ENCODE measurements at regions not wholly inside any gene's neighbourhood (a gene's known extent, or its start where the extent isn't known, plus 50 kb on each side); places are given as distances from the start of the nearest gene placed in this dataset.
"Not testable (repeated sequence)": the region's sequence is repeated elsewhere in the genome, so short reads cannot be mapped to it uniquely, and the experiment has no call there.

DNA sequence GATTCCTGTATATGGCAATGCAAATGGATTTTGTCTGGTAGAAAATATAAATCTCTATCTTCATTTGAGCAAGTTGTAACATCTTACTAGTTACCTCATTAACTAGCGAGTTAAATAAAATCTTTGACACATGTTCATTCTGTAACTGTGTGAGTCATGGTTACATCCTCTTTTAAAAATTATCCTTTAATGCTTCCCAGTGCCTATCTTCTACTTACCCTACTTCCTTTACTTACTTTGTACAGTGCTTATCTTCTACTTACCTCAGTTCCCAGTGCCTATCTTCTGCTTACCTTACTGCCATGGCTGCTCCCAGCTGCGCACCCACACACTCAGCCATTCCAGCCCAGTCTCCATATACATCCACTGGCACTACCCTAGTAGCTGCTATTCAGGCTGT is 71.9 kb upstream of the GOLGA8B start:
- peaks cover 9% of the 10 kb centered on the region for H3K27me3 ChIP-seq (ENCODE audit: low read depth)
- H3K4me1 ChIP-seq, result no peaks in the 10 kb centered on the region
- ATAC-seq (no peak), DNase-seq (no peak)
- TF ChIP-seq, protein P1, sequence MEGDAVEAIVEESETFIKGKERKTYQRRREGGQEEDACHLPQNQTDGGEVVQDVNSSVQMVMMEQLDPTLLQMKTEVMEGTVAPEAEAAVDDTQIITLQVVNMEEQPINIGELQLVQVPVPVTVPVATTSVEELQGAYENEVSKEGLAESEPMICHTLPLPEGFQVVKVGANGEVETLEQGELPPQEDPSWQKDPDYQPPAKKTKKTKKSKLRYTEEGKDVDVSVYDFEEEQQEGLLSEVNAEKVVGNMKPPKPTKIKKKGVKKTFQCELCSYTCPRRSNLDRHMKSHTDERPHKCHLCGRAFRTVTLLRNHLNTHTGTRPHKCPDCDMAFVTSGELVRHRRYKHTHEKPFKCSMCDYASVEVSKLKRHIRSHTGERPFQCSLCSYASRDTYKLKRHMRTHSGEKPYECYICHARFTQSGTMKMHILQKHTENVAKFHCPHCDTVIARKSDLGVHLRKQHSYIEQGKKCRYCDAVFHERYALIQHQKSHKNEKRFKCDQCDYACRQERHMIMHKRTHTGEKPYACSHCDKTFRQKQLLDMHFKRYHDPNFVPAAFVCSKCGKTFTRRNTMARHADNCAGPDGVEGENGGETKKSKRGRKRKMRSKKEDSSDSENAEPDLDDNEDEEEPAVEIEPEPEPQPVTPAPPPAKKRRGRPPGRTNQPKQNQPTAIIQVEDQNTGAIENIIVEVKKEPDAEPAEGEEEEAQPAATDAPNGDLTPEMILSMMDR (IDR thresholded peaks at IDR 0.05), result no peak
- intact Hi-C loops (cut with DNase I), result no loop called here
- H3K9me3 ChIP-seq, result no peaks in the 10 kb centered on the region
- H3K27ac ChIP-seq, result no peak overlapping the region
- H3K36me3 ChIP-seq, result no peaks in the 10 kb centered on the region
- no peak overlapping the region for H3K4me3 ChIP-seq

DNA sequence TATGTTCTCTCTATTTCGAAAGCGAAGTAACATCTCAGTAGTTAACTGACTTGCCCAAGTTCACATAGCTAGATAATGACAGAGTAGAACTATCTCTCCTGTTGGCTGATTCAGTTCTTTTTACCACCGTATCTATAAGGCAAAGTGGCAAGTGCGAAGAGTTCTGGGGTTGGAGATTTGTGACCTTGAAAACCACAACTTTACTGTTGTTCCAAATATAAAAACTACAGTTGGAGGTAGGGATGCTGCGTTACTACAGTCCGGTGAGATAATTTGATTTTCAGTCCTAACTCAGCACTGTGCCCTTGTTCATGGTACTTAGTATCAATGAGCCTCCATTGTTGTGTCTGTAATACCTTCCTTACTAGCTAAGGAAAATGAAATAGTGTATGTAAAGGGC is 71.2 kb upstream of the GOLGA8B start:
- peaks cover 9% of the 10 kb centered on the region for H3K27me3 ChIP-seq (ENCODE audit: low read depth)
- no peak overlapping the region for H3K4me3 ChIP-seq
- no peaks in the 10 kb centered on the region for H3K36me3 ChIP-seq
- H3K9me3 ChIP-seq, result no peaks in the 10 kb centered on the region
- no peak for ATAC-seq
- no peak for DNase-seq
- TF ChIP-seq, protein P1 (IDR thresholded peaks at IDR 0.05), result no peak
- no peaks in the 10 kb centered on the region for H3K4me1 ChIP-seq
- intact Hi-C loops (cut with DNase I), result no loop called here
- no peak overlapping the region for H3K27ac ChIP-seq

DNA sequence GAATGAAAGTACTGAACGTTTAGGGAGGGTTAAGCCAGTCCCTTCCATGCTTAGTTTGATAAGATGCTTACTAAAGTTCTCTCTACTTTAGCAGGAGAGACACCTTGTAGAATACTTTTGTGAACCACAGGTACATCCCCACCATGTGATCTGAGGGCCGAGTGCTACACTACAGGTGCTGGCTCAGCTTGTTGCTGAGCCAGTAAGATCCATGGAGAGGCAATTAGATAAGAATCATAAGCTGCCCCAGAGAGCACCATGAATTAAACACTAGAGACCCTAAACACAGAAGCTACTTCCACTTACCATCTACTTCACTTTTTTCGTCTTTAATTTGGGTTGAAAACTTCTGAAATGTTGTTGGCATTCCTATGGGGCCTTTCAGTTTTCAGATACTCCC is 70.5 kb upstream of the GOLGA8B start:
- Histone ChIP-seq H3K9me3 (no peaks in the 10 kb centered on the region), H3K27ac (no peak overlapping the region), H3K27me3 (ENCODE audit: low read depth) (peaks cover 9% of the 10 kb centered on the region), H3K4me3 (no peak overlapping the region), H3K4me1 (no peaks in the 10 kb centered on the region), H3K36me3 (no peaks in the 10 kb centered on the region)
- TF ChIP-seq, protein P1 (IDR thresholded peaks at IDR 0.05), result no peak
- intact Hi-C loops (cut with DNase I), result no loop called here
- no peak for ATAC-seq
- DNase-seq, result no peak

DNA sequence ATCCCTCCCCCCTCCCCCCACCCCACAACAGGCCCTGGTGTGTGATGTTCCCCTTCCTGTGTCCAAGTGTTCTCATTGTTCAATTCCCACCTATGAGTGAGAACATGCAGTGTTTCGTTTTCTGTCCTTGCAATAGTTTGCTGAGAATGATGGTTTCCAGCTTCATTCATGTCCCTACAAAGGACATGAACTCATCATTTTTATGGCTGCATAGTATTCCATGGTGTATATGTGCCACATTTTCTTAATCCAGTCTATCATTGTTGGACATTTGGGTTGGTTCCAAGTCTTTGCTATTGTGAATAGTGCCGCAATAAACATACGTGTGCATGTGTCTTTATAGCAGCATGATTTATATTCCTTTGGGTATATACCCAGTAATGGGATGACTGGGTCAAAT is 69.9 kb upstream of the GOLGA8B start:
- H3K27me3 ChIP-seq (ENCODE audit: low read depth); H3K4me1 ChIP-seq; H3K9me3 ChIP-seq; ATAC-seq; DNase-seq; H3K36me3 ChIP-seq; intact Hi-C loops (cut with DNase I); H3K4me3 ChIP-seq; H3K27ac ChIP-seq: not testable (repeated sequence)

DNA sequence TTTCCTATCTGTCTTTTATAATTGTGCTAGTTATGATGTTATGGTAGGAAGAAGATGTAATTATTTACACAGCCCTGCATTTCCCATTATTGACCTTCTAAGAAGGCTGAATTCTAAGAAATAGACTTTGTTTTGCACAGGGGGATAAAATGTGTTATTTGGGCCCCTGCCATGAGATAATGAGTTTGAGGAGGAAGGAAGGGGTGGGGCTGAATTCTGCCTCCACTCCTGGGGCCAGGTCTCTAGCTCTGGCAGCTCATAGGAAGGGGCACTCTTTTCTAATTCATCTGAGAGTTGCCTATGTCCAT is 69.2 kb upstream of the GOLGA8B start:
- Histone ChIP-seq H3K4me1 (no peaks in the 10 kb centered on the region), H3K27me3 (ENCODE audit: low read depth) (peaks cover 9% of the 10 kb centered on the region), H3K36me3 (no peaks in the 10 kb centered on the region), H3K9me3 (no peaks in the 10 kb centered on the region), H3K27ac (no peak overlapping the region), H3K4me3 (no peak overlapping the region)
- TF ChIP-seq, protein P1 (IDR thresholded peaks at IDR 0.05), result no peak
- intact Hi-C loops (cut with DNase I), result no loop called here
- DNase-seq (no peak), ATAC-seq (no peak)

DNA sequence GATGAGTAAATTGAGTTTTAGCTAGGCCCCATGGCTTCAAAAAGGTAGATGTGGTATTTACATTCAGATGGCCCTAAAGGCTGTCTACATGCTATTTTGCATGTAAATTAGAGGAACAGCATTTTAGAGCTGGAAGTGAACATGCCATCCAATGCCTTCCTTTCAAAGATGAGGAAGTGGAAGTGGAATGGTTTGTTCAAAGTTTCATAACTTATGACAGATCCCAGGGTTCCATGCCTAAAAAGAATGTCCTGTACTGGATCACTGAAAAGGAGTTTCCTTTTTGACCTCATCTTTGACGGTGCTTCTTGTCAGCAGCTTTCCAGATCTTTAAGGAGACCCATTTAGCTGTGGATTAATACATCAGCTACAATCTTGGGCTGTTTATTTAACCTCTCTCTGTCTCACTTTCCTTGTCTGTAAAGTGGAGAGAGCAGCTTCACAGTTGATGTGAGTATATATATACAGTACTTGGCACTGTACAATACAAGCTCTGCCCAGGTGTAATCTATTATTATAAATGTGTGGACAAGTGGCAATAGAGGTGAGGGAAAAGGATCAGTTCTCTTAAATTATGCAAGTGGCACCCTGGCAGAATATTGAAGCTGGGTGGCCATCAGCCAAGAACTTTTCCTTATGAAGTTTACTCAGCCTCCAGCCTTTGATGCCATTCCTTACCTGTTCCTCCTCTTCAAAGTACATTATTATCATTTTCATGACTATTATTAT is 68.7 kb upstream of the GOLGA8B start:
- no peak for DNase-seq

More for the DNA sequence above, 68.7 kb upstream of the GOLGA8B start:
- H3K4me1 ChIP-seq, result no peaks in the 10 kb centered on the region
- no peaks in the 10 kb centered on the region for H3K9me3 ChIP-seq
- no peak overlapping the region for H3K4me3 ChIP-seq
- TF ChIP-seq, protein P1 (IDR thresholded peaks at IDR 0.05), result no peak
- no peak for ATAC-seq
- intact Hi-C loops (cut with DNase I), result no loop called here
- H3K27ac ChIP-seq, result no peak overlapping the region
- no peaks in the 10 kb centered on the region for H3K36me3 ChIP-seq
- H3K27me3 ChIP-seq (ENCODE audit: low read depth), result peaks cover 9% of the 10 kb centered on the region
